MM.1S (cell line): ENCODE measurements at regions not wholly inside any gene's neighbourhood (a gene's known extent, or its start where the extent isn't known, plus 50 kb on each side); places are given as distances from the start of the nearest gene placed in this dataset.

Experiments
- CTCF ChIP-seq: fragments of 300-600 bp; sonication (generic); IDR thresholded peaks from 2 replicates; pipeline ENCODE4 v1.5.1; 2016; ENCODE audit warnings: antibody characterized with exemption, low read length, mixed read lengths
- EZH2 ChIP-seq: fragments of 300-600 bp; sonication (generic); optimal IDR thresholded peaks from 2 replicates; pipeline ENCODE3; 2017; ENCODE audit warnings: low read depth, mild to moderate bottlenecking, antibody characterized with exemption, low read length, mixed read lengths

DNA sequence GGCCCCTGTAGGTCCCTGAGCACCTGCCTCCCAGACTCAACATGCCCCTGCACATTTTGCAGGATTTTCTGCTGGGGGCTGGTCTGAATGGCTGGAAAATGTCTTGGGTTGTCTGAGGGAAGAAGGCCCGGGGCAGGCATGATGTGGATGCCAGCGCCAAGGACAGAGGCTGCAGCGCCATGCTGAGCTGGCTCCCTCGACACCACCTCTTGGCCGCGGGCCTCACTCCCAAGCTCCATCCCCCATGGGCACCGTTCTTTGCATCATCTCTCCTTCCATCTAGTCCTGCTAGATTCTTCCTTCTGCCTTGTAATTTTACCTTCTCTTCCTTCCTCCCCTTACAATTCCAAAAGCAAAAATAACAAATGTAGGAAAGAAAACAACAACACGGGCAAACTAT, 70.6 kb downstream of the ZIC5 start:
- TF ChIP-seq CTCF: no peak
- TF ChIP-seq EZH2: no peak
